HTR-8/SVneo (cell line): ENCODE measurements at regions not wholly inside any gene's neighbourhood (a gene's known extent, or its start where the extent isn't known, plus 50 kb on each side); places are given as distances from the start of the nearest gene placed in this dataset.

Experiments
- DNase-seq: peaks from one replicate; pipeline ENCODE4 v3.0.0; 2011; ENCODE audit warnings: low spot score, mixed read lengths; ENCODE audit not compliant: insufficient read length
- FAIRE-seq: peaks from 2 replicates; lab custom pipeline; 2011; peaks lifted over from hg19 to GRCh38; lab: Jason Lieb, UNC

DNA sequence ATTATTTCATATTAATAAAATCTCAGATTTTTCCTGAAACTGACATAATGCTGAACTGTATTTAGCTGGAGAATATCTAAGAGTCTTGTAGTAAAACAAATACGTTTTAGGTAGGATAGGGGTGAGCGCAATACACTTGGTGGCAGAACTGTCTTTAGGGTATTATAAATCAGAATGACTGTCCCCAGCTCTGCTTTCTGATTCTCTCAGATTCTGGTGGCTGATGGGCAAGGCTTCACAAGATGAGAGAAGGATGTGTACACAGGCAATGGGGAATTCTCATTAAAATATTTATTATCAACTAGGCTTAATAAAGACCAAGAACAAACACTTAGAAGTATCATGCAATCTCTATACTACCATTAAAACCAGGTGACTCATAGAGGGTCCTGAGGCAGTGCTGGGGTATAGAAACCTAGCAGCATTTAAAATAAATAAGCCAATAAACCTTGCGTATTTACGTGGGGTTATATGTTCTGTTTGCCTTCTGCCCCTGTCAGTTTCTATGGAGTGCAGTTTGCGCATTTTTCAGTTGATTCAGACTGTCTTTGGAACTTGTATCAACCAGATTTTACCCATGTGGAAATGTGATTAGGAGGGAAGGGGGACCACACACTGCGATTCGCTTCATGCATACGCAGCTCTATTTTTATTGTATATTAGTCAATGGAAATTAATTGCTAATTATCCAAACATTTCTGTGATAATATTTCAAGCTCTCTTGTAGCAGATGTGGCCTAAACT lies 1150.7 kb upstream of the WWC1 start:
- DNase-seq (no peak), FAIRE-seq (no peak)

- no peak for DNase-seq
- no peak for FAIRE-seq
These were observed 1147.7 kb upstream of the WWC1 start for GRCh38 chr5:167143716-167144115.

DNA sequence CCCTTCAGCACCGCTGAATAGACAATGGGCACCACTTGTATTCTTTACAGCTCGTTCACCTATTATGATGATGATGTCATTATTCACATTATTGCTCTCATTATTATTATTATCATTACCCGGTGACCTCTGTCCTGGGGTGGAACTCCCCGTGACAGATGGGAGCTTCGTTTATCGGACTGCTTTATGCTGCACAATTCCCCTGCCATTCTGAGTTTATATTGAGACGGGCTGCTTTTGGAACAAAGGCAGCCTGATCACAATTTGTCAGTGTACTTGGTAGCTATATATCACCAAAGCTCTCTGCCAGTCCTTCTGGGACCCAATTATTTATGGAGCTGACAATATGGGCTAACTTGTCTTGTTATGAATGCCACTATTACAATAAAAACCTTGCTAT lies 1145.6 kb upstream of the WWC1 start:
- DNase-seq = no peak
- FAIRE-seq = no peak

DNA sequence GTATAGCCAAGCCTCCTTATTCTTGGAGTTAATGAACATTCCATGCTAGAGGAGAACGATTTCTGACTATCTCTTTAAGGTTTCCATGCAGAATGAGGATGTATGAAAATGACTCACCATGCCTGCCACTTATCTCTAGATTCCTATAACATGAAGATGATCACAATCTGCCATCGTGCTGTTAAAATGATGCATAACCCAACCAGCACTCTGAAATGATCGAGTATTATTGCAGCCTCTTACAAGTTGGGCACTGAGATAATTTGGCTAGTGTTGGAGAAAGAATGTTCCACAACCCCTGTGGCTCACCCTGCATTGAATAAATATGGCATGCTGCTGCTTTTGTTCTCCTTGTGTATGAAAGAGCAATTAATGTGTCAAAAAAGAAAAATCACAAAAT lies 1143.6 kb upstream of the WWC1 start:
- FAIRE-seq = peak; percentile 23
- peak; percentile 12 for DNase-seq

- FAIRE-seq = no peak
These were observed 1140.8 kb upstream of the WWC1 start for GRCh38 chr5:167150661-167151060.

DNA sequence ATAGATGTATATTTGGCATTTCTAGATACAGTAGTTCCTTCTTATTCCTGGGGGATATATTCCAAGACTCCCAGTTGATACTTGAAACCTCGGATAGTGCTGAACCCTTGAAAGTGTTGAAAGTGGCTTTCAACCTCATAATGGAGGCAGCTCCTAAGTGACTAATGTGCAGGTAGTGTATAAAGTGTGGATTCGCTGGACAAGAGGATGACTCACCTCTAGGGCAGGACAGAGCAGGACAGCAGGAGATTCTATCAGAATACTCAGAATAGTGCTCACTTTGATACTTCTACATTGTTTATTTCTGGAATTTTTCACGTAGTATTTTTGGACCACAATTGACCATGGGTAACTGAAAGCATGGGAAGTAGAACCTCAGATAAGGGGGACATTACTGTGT lies 1138.9 kb upstream of the WWC1 start:
- DNase-seq (no peak), FAIRE-seq (no peak)

More at GRCh38 chr5:167150661-167151060, 1140.8 kb upstream of the WWC1 start:
- no peak for DNase-seq

GRCh38 chr5:167155387-167156005 lies 1135.9 kb upstream of the WWC1 start:
- DNase-seq (no peak), FAIRE-seq (no peak)

GRCh38 chr5:167156446-167156845 lies 1135.0 kb upstream of the WWC1 start:
- FAIRE-seq = no peak

GRCh38 chr5:167158588-167158987 lies 1132.9 kb upstream of the WWC1 start:
- FAIRE-seq (no peak), DNase-seq (no peak)

More at GRCh38 chr5:167156446-167156845, 1135.0 kb upstream of the WWC1 start:
- no peak for DNase-seq

- no peak for DNase-seq
- no peak for FAIRE-seq
These were observed 1131.1 kb upstream of the WWC1 start for GRCh38 chr5:167160388-167160787.

- no peak for FAIRE-seq
- no peak for DNase-seq
These were observed 1124.7 kb upstream of the WWC1 start for GRCh38 chr5:167166696-167167095.

DNA sequence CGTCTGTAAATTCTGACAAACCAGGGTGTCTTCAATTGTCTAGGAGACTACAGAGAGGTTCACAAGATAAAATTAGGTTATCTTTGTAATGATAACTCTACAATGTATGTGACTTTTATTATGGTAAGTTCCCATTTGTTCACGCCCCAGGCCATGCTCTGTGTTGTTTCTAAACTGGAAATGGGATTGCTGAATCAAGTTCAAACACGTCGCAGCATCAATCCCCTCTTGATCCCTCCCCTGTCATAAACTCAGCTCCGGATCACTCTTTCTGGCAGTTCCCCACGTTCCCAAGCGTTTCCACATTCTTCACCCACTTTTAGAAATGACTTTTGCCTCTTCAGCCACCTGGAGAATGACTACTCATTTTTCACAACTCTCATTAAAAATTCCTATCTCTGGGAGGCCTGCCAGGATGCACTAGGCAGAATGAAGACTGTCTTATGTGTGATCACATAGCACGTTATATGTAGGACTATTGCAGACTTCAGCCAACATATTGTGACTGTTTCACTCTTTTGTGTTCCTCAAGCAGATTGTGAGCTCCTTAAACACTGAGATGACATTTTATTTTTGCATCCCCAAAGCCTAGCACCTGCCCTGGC lies 1124.2 kb upstream of the WWC1 start:
- no peak for FAIRE-seq
- peak; percentile 11 for DNase-seq

DNA sequence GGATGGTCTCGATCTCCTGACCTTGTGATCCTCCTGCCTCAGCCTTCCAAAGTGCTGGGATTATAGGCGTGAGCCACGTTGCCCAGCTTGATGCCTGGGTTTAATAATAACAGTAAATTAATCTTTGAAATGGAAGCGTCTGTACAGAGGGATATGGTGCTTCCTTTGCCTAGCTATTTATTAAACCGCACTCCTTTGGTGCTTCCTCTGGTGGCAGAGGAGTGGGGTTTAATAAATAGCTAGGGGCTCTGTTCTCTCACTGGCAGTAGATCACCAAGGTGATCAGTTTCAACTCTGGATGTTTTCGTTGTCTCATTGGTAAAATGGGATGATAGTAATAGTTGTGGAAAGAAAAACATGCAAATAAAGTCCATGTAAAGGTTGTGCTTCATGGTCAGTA lies 1122.5 kb upstream of the WWC1 start:
- DNase-seq = no peak
- no peak for FAIRE-seq

- DNase-seq (no peak), FAIRE-seq (no peak)
These were observed 1120.4 kb upstream of the WWC1 start for GRCh38 chr5:167171056-167171455.

DNA sequence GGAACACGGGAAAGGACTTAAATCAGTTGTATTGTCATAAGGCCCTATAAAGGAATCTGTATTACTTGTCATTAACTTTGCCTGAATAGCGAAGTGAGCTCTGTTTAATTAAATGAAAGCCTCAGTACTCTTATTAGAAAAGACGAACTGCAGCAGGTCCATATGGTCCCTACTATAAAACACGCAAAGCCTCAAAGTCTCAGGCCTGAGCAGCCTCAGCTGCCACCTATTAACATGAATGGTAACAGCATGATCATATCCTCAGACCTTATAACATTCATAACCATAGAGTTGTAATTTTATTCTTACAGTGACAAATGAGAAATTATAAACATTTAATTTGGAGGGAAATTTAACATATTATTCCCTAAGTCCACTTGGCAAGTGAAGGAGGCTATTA lies 1113.7 kb upstream of the WWC1 start:
- no peak for FAIRE-seq
- DNase-seq = no peak

DNA sequence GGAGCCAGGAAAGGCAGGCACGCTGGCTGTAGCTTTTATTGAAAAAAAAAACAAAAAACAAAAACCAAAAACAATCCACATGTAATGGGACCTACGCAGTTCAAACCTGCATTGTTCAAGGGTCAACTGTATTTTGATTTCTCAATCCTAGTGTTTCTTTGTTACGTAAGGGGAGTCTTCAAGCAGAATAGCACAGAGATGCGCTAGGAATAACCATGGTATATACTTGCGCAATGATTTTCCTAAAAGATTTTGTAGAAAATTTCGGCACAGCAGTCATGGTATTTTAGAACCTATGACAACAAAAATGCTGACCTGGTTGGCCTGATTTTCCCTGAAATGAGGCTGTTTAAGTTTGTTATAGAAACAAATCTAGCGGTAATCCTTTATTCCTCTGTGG lies 1110.5 kb upstream of the WWC1 start:
- FAIRE-seq = no peak
- no peak for DNase-seq

- DNase-seq = no peak
- no peak for FAIRE-seq
These were observed 1085.6 kb upstream of the WWC1 start for GRCh38 chr5:167205881-167206280.

GRCh38 chr5:167207081-167207480 lies 1084.4 kb upstream of the WWC1 start:
- FAIRE-seq (no peak), DNase-seq (no peak)

- peak; percentile 38 for FAIRE-seq
- peak; percentile 66 for DNase-seq
These were observed 1082.5 kb upstream of the WWC1 start for GRCh38 chr5:167208911-167209310.

DNA sequence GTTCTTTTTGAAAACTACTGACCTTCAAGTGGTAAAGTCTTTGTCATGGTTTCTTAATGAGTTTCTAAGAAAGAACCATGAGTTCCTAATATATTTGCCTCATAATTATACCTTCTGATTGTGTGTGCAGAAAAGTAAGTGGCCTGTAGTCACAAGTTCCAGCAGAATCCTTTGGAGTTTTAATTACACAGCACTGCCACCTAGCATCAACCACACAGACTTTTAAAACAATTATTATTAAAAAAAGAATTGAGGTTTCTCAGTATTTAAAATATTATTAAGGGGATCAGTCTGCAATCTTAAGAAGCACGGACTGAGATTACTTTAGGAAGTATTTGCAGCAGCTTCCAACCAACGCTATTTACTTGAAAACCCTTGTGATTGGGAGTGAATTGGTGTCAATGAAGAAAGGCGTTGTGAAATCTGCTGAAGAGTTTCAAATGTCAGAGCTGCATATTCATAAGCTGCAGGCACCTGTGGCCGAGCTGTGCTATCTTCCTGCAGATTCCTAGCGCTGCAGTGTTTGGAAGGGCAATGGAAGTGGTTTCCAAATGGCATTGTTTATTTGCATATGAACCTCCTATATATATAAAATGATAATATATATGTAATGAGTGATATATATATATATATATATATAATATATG lies 1074.2 kb upstream of the WWC1 start:
- no peak for FAIRE-seq

DNA sequence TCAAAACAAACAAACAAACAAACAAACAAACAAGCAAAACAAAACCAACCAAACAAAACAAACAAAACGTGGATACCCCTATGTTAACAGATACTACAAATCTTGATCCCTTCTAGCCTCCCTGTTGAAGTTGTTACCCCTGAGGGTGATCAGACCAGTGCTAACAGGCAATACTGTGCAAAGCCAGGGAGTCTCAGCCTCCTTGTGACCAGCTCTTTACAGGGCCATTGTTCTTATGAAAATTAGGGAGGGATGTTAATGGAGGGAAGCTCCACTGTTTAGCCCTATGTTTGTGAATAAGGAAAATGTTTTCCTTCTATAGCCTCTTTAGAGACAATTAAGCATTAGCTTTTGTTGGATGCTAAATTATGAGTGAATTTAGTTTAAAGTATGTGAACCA lies 1072.1 kb upstream of the WWC1 start:
- FAIRE-seq (no peak), DNase-seq (no peak)

More for the DNA sequence above, 1074.2 kb upstream of the WWC1 start:
- no peak for DNase-seq
